Keratinocyte (primary cell): ENCODE measurements at regions not wholly inside any gene's neighbourhood (a gene's known extent, or its start where the extent isn't known, plus 50 kb on each side); places are given as distances from the start of the nearest gene placed in this dataset.

Experiments used
- EZH2 ChIP-seq: IDR thresholded peaks from one replicate; pipeline ENCODE4 v1.6.1; 2012; ENCODE audit warnings: inconsistent platforms, mild to moderate bottlenecking, low read length, moderate library complexity
- TF ChIP-seq, protein P1 (sequence below), 3 experiments: IDR thresholded peaks in 1 of 3; conservative IDR thresholded peaks in 1 of 3; optimal IDR thresholded peaks in 1 of 3; 2 replicates in 2 of 3; 3 replicates in 1 of 3; pipeline versions ENCODE3 to v1.5.1; 2011; ENCODE audit warnings: low read length in 3 of 3, mild to moderate bottlenecking in 3 of 3, moderate library complexity in 2 of 3, control low read depth in 1 of 3, inconsistent platforms in 1 of 3; ENCODE audit not compliant: insufficient read depth in 2 of 3; ENCODE audit errors: extremely low read depth in 1 of 3

DNA sequence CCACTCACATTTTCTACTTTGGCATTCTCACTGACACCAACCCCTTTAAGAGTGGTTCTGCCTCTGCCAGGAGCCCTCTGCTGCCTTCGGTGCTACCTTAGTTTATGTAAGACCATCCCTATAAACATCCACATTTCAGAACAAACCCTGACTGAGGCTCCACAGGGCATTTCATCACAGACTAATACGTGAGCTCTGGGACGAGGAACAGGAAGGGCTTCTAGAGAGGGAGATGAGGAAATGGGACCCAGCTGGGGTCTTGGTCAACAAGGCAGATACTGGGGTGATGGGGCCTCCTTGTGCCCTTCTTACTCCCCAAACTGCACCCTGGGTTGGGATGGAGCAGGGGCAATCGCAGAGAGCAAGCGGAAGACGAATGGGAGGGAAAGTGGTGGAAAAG is 86.5 kb upstream of the FYN start:
- TF ChIP-seq, protein P1, sequence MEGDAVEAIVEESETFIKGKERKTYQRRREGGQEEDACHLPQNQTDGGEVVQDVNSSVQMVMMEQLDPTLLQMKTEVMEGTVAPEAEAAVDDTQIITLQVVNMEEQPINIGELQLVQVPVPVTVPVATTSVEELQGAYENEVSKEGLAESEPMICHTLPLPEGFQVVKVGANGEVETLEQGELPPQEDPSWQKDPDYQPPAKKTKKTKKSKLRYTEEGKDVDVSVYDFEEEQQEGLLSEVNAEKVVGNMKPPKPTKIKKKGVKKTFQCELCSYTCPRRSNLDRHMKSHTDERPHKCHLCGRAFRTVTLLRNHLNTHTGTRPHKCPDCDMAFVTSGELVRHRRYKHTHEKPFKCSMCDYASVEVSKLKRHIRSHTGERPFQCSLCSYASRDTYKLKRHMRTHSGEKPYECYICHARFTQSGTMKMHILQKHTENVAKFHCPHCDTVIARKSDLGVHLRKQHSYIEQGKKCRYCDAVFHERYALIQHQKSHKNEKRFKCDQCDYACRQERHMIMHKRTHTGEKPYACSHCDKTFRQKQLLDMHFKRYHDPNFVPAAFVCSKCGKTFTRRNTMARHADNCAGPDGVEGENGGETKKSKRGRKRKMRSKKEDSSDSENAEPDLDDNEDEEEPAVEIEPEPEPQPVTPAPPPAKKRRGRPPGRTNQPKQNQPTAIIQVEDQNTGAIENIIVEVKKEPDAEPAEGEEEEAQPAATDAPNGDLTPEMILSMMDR (optimal IDR thresholded peaks at IDR 0.05 in 1 of 3, IDR thresholded peaks at IDR 0.05 in 1 of 3, conservative IDR thresholded peaks at IDR 0.05 in 1 of 3; ENCODE audit: extremely low read depth in 1 of 3, insufficient read depth in 2 of 3, low read length in 3 of 3), result no peak
- no peak for TF ChIP-seq EZH2
